DMS53 (cell line): ENCODE measurements at regions not wholly inside any gene's neighbourhood (a gene's known extent, or its start where the extent isn't known, plus 50 kb on each side); places are given as distances from the start of the nearest gene placed in this dataset.

ENCODE experiments used
- DNase-seq: peaks from one replicate; lab custom pipeline; 2025; lab: John Stamatoyannopoulos, UW

DNA sequence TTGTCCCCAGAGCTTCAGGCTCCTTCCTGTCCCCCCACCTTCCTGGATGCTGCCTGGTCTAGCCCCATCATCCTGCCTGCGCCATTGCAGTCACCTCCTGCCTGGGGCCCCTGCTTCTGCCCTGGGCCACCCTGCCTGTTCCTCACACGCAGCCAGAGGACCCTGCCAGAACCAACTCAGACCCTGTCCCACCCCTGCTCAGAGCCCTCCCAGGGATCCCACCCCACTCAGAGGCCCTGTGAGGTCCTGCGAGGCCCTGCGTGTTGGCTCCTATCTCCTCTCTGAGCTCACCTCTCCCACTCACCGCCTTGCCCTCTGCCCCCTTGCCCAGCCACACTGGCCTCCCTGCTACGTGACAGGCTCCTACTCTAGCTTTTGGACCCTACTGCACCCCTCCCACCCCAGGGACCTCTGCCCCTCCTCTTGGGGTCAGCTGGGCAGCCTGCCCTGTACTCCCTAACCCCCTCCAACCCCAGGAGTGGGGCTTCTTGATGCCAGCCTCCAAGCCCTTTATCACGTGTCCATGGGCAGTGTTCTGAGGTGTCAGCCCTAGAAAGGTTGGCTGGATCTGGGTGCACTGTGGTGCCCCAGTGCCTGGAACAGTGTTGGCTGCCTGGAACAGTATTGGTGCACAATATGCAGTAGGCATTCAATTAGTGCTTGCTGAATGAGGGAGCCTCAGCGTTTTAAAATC lies 68.3 kb downstream of the CEBPB start:
- DNase-seq: no peak

DNA sequence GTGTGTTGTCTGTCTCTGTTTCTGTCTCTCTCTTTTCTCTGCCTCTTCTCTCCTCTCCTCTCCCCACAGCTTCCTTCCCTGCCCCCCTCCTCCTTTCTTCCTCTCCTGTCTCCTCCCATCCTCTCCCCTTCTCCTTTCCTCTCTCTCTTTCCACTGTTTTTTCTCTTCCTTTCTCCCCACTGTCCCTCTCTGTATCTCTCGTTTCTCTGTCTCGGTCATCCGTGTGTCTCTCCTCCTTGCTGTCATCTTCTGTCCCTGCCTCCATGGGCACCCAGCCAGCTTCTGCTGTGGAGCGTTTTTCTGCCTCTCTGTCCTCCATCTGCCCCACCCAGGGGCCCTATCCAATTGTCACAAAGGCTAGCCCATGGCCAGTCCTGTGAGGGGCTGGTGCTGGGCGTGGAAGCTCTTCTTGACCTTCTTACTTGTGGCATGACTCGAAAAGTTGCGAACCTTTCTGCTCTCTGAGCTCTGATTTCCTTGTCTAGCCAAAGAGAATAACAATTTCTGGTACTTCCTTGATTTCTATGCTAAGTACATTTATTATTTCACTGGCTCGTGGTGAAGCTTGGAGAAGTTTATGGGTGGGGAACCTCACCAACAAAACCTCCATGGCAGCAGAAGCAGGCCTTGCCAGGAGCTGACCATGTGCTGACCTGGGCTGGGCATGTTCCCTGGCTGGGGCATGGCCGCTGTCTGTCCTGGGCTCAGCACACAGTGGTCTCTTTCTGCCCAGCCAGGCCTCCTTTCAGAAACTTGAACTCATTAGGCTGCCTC lies 69.3 kb downstream of the CEBPB start:
- DNase-seq: peak; percentile 33

DNA sequence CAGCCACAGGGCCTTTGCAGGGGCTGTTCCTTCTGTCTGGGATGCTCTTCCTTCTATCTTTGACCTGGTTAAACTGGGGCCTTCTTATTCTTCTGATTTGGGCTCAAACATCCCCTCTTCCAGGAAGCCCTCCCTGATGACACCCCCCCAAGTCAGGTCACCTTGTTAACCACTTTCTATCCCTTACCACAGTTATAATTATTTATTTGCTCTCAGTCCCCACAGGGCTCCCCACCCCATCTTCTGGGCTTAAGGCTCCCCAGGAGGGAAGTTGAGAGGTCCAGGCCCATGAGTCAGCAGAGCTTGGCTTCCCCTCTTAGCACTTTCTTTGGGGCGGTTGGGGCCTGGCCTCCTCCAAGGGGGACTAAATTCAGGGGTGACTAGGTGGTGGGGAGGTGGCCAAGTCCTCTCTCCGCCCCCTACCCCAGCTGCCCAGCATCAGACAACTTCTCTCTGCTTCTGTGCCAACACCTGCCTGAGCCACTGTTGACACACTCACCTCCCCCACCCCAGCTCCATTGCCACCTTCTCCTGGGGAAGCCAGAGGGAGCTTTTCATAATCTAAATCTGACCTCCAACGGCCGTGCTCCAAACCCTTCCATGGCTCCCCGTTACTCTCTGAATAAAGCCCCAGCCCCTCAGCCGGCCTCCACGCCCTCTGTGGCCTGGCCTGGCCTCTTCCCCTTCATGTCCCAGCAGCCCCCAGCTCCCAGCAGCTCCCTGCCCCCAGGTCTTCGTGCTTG lies 70.0 kb downstream of the CEBPB start:
- DNase-seq: peak; percentile 72

DNA sequence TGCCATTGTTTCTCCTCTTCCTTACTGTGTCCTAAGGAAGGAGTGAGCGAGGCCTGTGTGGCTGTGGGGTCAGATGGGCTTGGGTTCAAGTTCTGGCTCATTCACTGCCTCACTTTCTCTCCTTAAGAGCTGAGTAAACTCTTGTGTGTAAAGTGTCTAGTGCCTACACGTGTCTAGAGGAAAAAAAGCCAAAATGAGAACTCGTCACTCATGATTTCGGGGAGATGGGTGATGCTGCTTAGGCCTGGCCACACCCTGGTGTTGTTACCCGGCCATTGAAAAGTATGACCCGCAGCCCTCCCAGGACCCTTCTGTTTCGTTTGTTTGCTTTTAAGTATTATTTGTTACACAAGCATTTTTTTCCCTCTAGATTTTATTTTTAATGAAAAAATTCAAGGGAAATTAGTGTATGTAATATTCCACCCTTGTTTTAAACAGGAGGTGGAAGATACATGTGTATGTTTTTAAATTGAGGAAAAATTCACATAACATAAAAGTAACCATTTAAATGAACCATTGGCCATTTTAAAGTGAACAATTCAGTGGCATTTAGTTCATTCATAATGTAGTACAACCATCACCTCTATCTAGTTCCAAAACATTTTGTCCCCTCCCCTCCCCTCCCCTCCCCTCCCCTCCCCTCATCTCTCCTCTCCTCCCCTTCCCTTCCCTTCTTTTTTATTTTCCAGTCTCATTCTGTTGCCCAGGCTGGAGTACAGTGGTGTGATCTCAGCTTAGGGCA lies 71.0 kb downstream of the CEBPB start:
- no peak for DNase-seq

DNA sequence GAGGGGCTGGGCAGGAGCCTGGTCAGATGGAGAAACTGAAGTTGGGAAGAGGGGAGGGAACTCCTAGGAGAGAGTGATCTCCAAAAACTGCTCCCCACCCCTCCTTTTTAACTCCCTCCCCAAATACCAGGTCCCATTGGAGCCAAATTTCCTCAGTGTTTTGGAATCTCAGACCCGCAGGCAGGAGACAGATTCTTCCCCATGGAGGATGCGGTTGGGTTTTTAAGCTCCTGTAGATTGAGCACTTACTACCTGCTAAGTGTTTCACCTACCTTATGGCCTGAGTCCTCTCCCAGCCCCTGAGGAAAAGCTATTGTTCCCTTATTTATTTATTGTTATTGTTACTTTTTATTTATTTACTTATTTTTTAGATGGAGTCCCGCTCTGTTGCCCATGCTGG lies 73.2 kb downstream of the CEBPB start:
- no peak for DNase-seq

DNA sequence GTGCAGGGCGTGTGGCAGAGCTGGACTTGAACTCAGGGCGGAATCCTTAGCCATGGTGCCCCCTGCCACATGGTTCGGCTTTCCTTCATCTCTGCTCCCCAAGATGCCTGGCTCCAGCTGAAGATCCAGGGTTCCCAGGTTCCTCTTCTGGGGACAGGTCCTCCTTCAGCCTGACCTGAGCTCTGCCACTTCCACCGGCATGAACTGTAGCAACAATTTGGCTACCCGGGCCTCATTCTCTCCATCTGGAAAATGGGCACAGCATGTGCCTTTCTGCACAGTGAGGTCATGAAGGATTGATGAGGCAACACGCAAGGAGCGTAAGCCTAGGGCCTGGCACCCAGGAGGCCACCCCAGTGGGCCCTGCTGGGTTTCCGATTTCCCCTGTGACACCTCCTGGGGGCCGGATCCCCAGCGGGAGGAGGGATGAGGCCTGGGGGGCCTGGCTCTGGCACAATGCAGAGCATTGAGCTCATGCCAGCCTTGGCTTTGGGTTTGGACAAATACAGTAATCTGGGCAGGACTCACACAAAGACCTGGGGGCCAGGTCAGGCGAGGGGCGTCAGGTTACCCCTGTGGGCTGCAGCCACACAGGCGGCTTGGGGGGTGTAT lies 74.0 kb downstream of the CEBPB start:
- no peak for DNase-seq

DNA sequence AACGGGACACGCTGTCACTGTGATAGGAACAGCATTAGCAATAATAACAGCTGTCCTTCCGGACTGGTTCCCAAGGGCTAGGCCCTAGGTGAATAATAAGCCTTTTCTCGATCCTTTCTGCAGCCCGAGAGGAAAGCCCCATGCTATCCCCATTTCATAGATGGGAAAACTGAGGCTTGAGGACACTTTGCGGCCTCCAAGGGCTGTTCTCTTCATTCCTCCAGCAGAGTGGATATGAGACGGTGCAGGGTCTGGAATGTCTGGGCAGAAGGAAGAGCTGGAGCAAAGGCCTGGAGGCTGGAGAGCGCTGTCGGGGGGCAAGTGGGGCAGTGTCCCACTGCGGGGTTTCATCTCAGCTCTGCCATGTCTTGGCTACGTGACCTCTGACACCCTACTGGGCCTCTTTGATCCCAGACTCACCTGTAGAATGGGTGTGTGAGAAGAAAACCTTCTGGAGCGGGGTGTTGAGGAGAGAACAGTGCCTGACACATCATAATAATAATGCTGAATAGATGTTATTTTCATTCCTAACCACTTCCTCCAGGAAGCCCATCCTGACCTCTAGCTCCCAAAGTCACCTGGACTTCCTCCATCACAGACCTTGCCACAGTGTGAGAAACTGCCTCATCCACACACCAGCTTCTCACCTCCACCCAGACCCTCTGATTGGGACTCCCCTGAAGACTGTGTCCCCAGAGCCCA lies 74.8 kb downstream of the CEBPB start:
- DNase-seq: no peak

DNA sequence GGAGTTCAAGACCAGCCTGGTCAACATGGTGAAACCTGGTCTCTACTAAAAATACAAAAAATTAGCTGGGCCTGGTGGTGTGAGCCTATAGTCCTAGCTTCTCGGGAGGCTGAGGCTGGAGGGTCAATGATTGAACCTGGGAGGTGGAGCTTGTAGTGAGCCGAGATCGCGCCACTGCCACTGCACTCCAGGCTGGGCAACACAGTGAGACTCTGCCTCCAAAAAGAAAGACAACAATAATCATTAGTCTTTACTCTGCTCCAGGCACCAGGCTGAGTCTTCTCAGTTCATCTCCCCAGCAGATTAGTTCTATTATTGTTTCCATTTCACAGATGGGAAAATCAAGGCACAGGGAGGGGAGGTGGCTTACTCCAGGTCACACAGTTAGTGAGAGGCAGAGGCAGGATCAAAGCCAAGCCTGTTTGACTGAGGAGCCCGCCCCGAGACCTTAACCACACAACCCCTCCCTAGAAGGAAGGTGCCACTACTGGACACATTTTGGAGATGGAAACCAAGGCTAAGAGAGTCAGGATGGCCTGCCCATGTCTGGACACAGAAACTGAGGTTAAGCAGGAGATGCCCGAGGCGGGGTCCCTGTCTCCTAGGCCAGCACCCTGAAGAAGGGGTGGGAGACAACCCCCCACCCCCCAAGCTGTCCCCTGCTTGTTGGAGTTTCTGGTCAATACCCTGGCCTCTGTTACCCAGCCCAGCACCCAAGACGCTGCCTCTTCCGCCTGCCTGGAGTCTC lies 75.8 kb downstream of the CEBPB start:
- DNase-seq: no peak

DNA sequence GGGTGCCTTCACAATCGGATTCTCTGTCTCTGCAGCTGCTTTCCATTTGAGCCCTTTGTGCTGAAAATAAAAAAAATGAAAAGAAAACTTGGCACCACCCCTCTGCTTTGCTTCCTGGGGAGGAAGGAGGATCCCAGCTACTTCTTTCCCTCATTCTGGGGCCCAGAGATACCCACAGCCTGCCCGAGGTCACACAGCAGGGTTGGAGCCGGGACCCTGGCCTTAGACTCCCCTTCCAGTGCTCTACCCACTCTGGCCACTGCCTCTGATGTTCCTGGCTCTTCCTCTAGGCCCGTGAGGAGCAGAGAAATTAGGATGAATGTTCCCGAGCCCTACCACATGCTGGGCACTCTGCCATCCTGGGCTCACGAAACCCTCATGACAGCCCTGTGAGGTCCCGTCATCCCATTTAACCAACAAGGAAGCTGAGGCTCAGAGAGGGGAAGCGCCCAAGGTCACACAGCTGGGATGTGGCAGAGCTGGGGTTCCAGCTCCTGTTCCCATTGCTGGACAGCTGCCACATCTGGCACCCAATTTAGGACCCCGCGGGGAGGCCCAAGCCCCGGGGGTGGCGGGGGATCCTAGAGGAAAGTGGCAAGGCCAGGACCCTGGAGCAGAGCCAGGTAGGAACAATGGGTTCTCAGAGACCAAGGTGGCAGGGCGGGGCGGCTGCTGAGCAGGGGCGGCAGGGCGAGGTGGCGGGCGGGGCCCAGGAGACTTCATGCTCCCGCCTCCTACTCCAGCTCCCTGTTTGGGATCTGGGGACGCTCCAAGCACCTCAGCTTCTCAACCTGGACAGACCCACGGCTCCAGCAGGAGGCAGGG lies 76.6 kb downstream of the CEBPB start:
- DNase-seq: no peak

DNA sequence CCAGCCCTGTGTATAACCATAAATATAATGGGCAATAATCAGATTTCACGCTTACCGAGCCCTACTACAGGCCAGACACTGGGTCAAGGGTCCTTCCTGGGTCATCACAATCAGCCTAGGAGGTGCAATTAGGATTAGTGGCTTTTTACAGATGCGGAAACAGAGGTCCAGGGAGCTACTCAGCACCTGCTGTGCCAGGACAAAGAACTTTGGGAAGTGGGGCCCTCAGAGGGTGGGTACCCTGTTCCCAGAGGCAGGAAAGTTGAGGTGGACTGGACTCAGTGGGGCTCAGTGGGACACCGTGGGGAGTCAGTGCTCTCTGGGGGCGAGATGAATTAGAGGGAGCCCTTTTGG lies 77.2 kb downstream of the CEBPB start:
- no peak for DNase-seq

DNA sequence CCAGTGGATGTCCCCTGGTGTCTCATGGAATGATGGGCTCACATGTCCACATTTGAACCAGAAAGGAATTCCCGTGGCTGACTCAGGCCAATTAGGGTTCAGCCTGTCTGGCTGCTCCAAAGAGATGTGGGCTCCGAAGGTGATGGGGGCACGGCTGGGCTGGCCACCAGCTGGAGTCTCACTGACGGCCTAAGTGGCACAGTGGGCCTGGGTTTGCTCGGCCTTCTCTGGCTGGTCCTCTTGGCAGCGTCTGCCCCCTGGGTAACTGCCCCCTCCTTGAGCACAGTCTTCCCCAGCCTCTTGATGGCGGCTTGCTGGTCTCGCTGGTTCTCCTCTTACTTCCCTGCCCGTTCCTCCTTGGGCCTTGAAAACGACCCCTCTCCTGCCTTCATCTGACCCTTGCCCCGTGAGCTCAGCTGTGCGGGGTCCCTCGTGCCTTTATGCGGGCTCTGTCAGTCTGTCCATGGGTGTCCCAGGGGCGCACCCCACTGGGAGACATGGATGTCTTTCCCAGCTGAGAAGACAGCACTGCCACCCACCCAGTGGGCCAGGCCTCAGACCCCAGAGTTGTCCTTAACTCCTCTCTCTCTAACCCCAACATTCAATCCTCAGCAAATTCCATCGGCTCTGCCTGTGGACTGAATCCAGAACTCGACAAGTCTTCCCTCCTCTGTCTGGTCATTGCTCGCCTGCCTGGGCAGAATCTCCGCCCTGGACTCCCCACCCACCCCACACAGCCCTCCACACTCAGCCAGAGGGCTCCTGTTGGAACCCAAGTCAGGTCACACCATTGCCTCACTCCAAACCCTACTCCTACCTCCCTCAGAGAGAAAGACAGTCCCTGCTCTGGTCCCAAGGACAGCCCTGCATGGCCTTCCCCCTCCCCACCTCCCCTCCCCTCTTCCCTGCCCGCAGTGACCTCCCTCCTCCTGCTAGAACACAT lies 78.7 kb downstream of the CEBPB start:
- DNase-seq: no peak

DNA sequence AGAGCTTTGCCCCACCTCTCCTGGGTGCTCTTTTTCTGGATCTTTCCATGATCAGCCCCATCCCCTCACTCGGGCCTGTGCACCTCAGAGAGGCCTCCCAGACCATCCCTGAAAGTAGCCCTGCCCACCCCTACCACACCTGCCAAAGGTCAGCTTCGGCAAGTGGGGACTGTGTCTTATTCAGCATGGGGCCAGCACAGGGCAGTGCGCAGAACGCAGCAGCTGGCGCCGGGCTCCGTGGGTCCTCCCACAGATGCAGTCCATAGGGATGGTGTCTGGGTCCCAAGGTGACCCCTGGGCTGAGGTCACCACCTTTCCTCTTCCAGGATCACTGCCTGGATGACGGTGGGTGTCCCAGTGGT lies 79.4 kb downstream of the CEBPB start:
- no peak for DNase-seq

DNA sequence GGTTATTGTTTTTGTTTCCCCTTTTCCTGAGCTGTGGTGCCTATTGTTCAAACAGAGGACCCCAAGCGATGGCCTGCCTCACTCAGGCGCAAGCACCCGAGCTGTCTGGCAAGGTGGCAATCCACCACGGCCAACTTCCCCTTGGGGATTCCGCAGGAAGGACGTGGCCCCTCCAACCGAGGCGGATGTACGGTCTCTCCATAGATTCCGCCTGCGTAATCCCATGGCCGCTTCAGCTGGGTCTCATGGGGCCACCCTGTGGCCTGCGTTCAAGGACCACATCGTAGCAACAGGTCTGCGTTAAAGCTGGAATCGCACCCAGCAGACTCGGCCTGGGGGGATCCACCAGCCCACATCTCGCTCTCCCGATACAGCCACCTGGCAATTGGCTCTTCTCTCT lies 79.9 kb downstream of the CEBPB start:
- peak; percentile 48 for DNase-seq

DNA sequence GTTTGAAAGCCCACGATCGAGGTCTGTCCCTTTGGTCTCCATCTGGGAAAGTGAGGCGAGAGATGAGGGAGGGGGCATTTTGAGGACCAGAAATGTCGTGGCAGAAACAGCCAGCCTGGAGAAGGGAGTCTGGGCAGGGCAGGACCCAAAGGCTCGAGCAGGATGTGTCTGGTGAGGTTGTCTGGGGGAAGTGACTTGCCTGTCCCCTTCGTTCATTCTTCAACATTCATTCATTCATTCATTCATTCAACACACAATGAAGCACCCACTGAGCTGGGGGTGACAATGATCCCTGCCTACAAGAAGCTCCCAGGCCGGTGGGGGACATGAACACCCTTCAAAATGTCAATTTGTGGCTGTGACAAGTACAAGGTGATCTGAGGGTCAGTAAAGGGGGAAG lies 80.5 kb downstream of the CEBPB start:
- no peak for DNase-seq

DNA sequence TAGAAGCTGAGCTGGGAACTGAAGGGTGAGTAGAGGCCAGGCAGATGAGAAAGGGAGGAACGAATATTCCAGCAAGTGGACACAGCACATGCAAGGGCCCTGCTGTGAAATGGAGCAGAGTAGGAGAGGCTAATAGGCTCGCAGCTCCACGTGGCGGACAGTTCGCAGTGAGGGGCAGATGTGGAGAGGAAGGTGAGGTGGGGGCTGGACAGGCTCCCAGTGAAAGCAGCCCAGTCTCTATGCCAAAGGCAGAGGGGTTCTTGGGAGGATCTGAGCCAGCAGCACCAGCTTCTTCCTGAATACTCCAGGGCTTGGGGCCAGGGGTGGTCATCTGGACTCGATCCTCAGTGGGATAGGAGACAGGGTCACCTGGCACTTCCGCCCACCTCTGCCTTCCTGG lies 81.0 kb downstream of the CEBPB start:
- DNase-seq: no peak

DNA sequence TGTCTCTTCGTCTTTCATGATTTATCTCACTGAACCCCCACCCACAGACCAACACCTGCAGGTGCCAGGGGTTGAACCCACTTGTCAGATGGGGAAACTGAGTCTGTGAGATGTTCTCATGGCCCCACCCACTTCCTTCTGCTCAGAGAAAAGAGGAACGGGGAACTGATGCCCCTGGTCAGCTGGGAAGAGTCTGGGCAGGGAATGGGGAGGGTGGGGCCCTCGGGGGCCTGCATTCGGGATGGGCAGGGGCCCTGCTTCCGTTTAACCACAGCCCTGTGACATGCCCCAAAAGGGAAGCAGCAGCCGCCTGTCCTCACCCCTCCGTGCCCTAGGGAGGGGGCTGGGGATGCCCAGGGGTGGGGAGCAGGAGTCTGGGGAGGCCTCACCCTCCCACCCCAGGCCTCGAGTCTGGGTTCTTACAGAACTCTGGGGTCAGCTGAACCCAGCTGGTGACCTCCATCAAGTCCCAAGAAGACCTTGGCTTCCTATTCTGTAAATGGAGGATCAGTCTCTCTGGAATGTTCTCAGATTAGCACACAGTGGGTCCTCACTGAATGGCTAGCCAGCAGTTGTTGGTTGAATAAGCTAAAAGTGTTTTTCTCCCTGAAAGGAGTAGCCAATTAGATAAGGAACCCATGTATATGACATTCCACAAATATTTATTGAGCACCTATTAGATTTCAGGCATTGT lies 81.5 kb downstream of the CEBPB start:
- DNase-seq: no peak

DNA sequence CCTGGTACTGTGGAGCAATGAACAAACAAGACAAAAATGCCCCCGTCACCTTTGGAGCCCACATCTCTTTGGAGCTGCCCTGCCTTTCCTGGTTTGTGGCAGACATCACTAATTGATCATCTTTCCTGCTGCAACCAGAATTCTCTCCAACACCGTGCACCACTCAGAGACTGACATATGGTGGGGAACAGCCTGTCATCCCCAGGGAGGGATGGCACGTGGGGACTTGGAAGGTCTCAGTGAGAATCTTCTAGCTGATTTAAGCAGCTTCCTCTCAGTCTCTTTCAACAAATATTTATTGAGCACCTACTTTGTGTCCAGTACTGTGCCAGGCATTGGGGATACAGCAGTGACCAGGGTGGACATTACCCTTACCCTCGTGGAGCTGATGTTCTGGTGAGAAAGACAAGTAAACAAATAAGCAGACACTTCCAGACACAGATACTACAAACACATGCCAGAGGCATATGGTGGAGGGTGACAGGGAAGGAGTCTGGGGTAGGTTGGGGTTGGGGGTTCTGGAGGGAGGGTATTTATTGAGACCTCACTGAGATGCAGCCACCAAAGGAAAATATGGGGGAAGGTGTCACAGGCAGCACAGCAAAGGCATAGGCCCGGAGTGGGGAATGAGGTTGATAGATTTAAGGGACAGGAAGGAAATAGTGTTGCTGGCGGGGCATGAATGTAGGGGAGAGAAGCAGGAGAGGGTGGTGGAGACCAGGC lies 82.3 kb downstream of the CEBPB start:
- DNase-seq: no peak
